Liver (tissue), 8 donors: ENCODE measurements at regions not wholly inside any gene's neighbourhood (a gene's known extent, or its start where the extent isn't known, plus 50 kb on each side); places are given as distances from the start of the nearest gene placed in this dataset.

ENCODE experiments used
- DNase-seq: peaks from one replicate; pipeline ENCODE4 v3.0.0-alpha.2; 2017; ENCODE audit warnings: low spot score
- H3K27ac ChIP-seq, 2 donors: one replicate each; pipeline ENCODE4 v1.7.0; 2013; ENCODE audit warnings: inconsistent platforms in 2 of 2, low read length in 2 of 2, control low read depth in 1 of 2, low read depth in 1 of 2, mild to moderate bottlenecking in 1 of 2
- H3K27me3 ChIP-seq, 4 donors: one replicate each; pipeline versions ENCODE4 v1.6.1 to v1.7.0; 2013; ENCODE audit warnings: low read length in 3 of 4, inconsistent platforms in 1 of 4, mild to moderate bottlenecking in 1 of 4, moderate library complexity in 1 of 4; ENCODE audit not compliant: control insufficient read depth in 4 of 4, insufficient read depth in 4 of 4
- H3K36me3 ChIP-seq, 4 donors: one replicate each; pipeline versions ENCODE4 v1.6.1 to v1.7.0; 2013; ENCODE audit warnings: low read length in 3 of 4, mild to moderate bottlenecking in 3 of 4, low read depth in 1 of 4, moderate library complexity in 1 of 4; ENCODE audit not compliant: control insufficient read depth in 4 of 4, insufficient read depth in 3 of 4
- H3K4me1 ChIP-seq, 4 donors: one replicate each; pipeline versions ENCODE4 v1.6.1 to v1.7.0; 2013; ENCODE audit warnings: low read length in 3 of 4, mild to moderate bottlenecking in 3 of 4, moderate library complexity in 1 of 4; ENCODE audit not compliant: control insufficient read depth in 4 of 4, insufficient read depth in 4 of 4
- H3K4me3 ChIP-seq, 3 donors: one replicate each; pipeline versions ENCODE4 v1.6.1 to v1.7.0; 2013; ENCODE audit warnings: low read length in 3 of 3, control low read depth in 1 of 3, low read depth in 1 of 3, mild to moderate bottlenecking in 1 of 3
- H3K9ac ChIP-seq, 2 donors: one replicate each; pipeline ENCODE4 v1.7.0; 2013; ENCODE audit warnings: low read length in 2 of 2, mild to moderate bottlenecking in 2 of 2, moderate library complexity in 2 of 2, control low read depth in 1 of 2, low read depth in 1 of 2
- H3K9me3 ChIP-seq, 4 donors: one replicate each; pipeline versions ENCODE4 v1.6.1 to v1.7.0; 2013; ENCODE audit warnings: low read length in 3 of 4; ENCODE audit not compliant: control insufficient read depth in 4 of 4
- CTCF ChIP-seq: fragments of 150-350 bp; IDR thresholded peaks from 2 replicates; pipeline ENCODE4 v1.5.1; 2017; ENCODE audit warnings: improper control_type of control experiment, low read depth, low read length; ENCODE audit not compliant: missing input control
- EGR1 ChIP-seq, 2 donors: IDR thresholded peaks; 2 replicates each; pipeline ENCODE4 v1.6.1; 2016 to 2018; ENCODE audit warnings: antibody characterized with exemption in 2 of 2, low read depth in 2 of 2
- FOXA1 ChIP-seq: IDR thresholded peaks from 2 replicates; pipeline ENCODE4 v1.6.1; 2016; ENCODE audit warnings: antibody characterized with exemption
- FOXA2 ChIP-seq: IDR thresholded peaks from 2 replicates; pipeline ENCODE4 v1.6.1; 2016; ENCODE audit warnings: antibody characterized with exemption
- GABPA ChIP-seq, 2 donors: IDR thresholded peaks in 1 of 2; conservative IDR thresholded peaks in 1 of 2; 2 replicates each; pipeline ENCODE4 v1.6.1; 2016; ENCODE audit warnings: antibody characterized with exemption in 2 of 2, mild to moderate bottlenecking in 1 of 2, moderate library complexity in 1 of 2
- HNF4A ChIP-seq, 2 donors: conservative IDR thresholded peaks; 2 replicates each; pipeline ENCODE4 v1.6.1; 2016; ENCODE audit warnings: antibody characterized with exemption in 2 of 2, mild to moderate bottlenecking in 2 of 2
- HNF4G ChIP-seq: IDR thresholded peaks from 2 replicates; pipeline ENCODE4 v1.6.1; 2016; ENCODE audit warnings: antibody characterized with exemption
- JUND ChIP-seq, 2 donors: IDR thresholded peaks; 2 replicates each; pipeline ENCODE4 v1.6.1; 2016; ENCODE audit warnings: antibody characterized with exemption in 2 of 2
- MAX ChIP-seq: IDR thresholded peaks from 2 replicates; pipeline ENCODE4 v1.6.1; 2016; ENCODE audit warnings: antibody characterized with exemption
- NR2F2 ChIP-seq: IDR thresholded peaks from 2 replicates; pipeline ENCODE4 v1.6.1; 2016; ENCODE audit warnings: antibody characterized with exemption
- RAD21 ChIP-seq, 2 donors: IDR thresholded peaks; 2 replicates each; pipeline ENCODE4 v1.6.1; 2016; ENCODE audit warnings: antibody characterized with exemption in 2 of 2, mild to moderate bottlenecking in 2 of 2
- REST ChIP-seq: IDR thresholded peaks from 2 replicates; pipeline ENCODE4 v1.6.1; 2016; ENCODE audit warnings: antibody characterized with exemption, mild to moderate bottlenecking
- RXRA ChIP-seq, 2 donors: IDR thresholded peaks; 2 replicates each; pipeline ENCODE4 v1.6.1; 2017 to 2018; ENCODE audit warnings: antibody characterized with exemption in 2 of 2, mild to moderate bottlenecking in 1 of 2
- SP1 ChIP-seq: IDR thresholded peaks from 2 replicates; pipeline ENCODE4 v1.6.1; 2018; ENCODE audit warnings: antibody characterized with exemption, mild to moderate bottlenecking
- TAF1 ChIP-seq: conservative IDR thresholded peaks from 2 replicates; pipeline ENCODE4 v1.6.1; 2016; ENCODE audit warnings: antibody characterized with exemption, mild to moderate bottlenecking
- YY1 ChIP-seq: IDR thresholded peaks from 2 replicates; pipeline ENCODE4 v1.6.1; 2016; ENCODE audit warnings: antibody characterized with exemption, mild to moderate bottlenecking
- ZBTB33 ChIP-seq: IDR thresholded peaks from 2 replicates; pipeline ENCODE4 v1.6.1; 2016; ENCODE audit warnings: antibody characterized with exemption
- WGBS: extraction: QIAGEN DNeasy Blood & Tissue Kit; methylation state at CpG from one replicate; pipeline ENCODE4 v1.1.7; 2013; 5-methylcytosine and 5-hydroxymethylcytosine counted together
- donor health status: healthy.
- donor health status: healthy.
- donor health status: healthy.
- donor health status: healthy.
- donor health status: healthy.

GRCh38 chr20:61047515-61047914, 204.5 kb upstream of the CDH4 start:
- DNase-seq = no peak
- no peaks in the 10 kb centered on the region for H3K36me3 ChIP-seq
- WGBS = 82% methylated on average over 4 of the region's 4 CpGs
- H3K9ac ChIP-seq = no peak overlapping the region
- no peak overlapping the region for H3K4me3 ChIP-seq
- no peaks in the 10 kb centered on the region for H3K4me1 ChIP-seq
- no peak overlapping the region for H3K27ac ChIP-seq
- TF ChIP-seq RXRA (IDR thresholded peaks at IDR 0.05) (no peak), YY1 (no peak), REST (no peak), CTCF (no peak), HNF4G (no peak), FOXA2 (no peak), ZBTB33 (no peak), EGR1 (IDR thresholded peaks at IDR 0.05; ENCODE audit: low read depth in 2 of 2) (no peak), SP1 (no peak), FOXA1 (no peak), NR2F2 (no peak), JUND (IDR thresholded peaks at IDR 0.05) (no peak), RAD21 (IDR thresholded peaks at IDR 0.05) (no peak), MAX (no peak), HNF4A (conservative IDR thresholded peaks at IDR 0.05) (no peak), TAF1 (no peak)
- H3K9me3 ChIP-seq = peaks cover 0 to 2% (median 0%) of the 10 kb centered on the region in 4 donors
- H3K27me3 ChIP-seq = peaks cover 0 to 2% (median 0%) of the 10 kb centered on the region in 4 donors

GRCh38 chr20:61048302-61048701, 203.8 kb upstream of the CDH4 start:
- 78% methylated on average over 2 of the region's 2 CpGs for WGBS
- no peak for DNase-seq
- no peaks in the 10 kb centered on the region for H3K4me1 ChIP-seq

More at GRCh38 chr20:61048302-61048701, 203.8 kb upstream of the CDH4 start:
- peaks cover 0 to 3% (median 0%) of the 10 kb centered on the region in 4 donors for H3K27me3 ChIP-seq
- H3K27ac ChIP-seq = no peak overlapping the region
- H3K9me3 ChIP-seq = peaks cover 0 to 2% (median 0%) of the 10 kb centered on the region in 4 donors
- no peak overlapping the region for H3K4me3 ChIP-seq
- no peak for TF ChIP-seq NR2F2
- no peak for TF ChIP-seq RXRA (IDR thresholded peaks at IDR 0.05)
- TF ChIP-seq ZBTB33 = no peak
- no peak for TF ChIP-seq HNF4G
- no peak for TF ChIP-seq SP1
- TF ChIP-seq GABPA (IDR thresholded peaks at IDR 0.05 in 1 of 2, conservative IDR thresholded peaks at IDR 0.05 in 1 of 2) = no peak
- TF ChIP-seq REST = no peak
- H3K9ac ChIP-seq = no peak overlapping the region
- no peaks in the 10 kb centered on the region for H3K36me3 ChIP-seq
